ENCODE measurements at regions not wholly inside any gene's neighbourhood (a gene's known extent, or its start where the extent isn't known, plus 50 kb on each side); places are given as distances from the start of the nearest gene placed in this dataset.

DNA sequence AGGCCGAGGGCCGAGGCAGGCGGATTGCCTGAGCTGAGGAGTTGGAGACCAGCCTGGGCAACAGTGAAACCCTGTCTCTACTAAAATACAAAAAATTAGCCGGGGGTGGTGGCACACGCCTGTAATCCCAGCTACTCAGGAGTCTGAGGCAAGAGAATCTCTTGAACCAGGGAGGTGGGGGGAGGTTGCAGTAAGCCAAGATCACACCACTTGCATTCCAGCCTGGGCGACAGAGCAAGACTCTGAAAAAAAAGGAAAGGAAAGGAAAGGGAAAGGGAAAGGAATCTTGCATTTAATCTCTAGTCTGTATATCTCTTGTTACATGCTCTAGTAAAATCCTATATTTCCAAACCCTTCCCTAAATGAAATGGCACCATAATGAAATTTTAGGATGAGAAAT lies 328.3 kb upstream of the ADGRL2 start:
- no peak overlapping the region for H3K27ac ChIP-seq (replicated peaks)
- no peak for TF ChIP-seq GABPA (IDR thresholded peaks at IDR 0.05; ENCODE audit: low read depth)
- TF ChIP-seq, protein P1, sequence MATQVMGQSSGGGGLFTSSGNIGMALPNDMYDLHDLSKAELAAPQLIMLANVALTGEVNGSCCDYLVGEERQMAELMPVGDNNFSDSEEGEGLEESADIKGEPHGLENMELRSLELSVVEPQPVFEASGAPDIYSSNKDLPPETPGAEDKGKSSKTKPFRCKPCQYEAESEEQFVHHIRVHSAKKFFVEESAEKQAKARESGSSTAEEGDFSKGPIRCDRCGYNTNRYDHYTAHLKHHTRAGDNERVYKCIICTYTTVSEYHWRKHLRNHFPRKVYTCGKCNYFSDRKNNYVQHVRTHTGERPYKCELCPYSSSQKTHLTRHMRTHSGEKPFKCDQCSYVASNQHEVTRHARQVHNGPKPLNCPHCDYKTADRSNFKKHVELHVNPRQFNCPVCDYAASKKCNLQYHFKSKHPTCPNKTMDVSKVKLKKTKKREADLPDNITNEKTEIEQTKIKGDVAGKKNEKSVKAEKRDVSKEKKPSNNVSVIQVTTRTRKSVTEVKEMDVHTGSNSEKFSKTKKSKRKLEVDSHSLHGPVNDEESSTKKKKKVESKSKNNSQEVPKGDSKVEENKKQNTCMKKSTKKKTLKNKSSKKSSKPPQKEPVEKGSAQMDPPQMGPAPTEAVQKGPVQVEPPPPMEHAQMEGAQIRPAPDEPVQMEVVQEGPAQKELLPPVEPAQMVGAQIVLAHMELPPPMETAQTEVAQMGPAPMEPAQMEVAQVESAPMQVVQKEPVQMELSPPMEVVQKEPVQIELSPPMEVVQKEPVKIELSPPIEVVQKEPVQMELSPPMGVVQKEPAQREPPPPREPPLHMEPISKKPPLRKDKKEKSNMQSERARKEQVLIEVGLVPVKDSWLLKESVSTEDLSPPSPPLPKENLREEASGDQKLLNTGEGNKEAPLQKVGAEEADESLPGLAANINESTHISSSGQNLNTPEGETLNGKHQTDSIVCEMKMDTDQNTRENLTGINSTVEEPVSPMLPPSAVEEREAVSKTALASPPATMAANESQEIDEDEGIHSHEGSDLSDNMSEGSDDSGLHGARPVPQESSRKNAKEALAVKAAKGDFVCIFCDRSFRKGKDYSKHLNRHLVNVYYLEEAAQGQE (IDR thresholded peaks at IDR 0.05; ENCODE audit: insufficient replicate concordance, low read depth), result no peak
- H3K27me3 ChIP-seq (ENCODE audit: insufficient read depth, poor library complexity, severe bottlenecking), result no peaks in the 10 kb centered on the region
- DNase-seq (ENCODE audit: low read depth in 1 of 2, low spot score in 1 of 2), result no peak
- H3K4me3 ChIP-seq (replicated peaks; ENCODE audit: insufficient read depth, low read length), result no peak overlapping the region

DNA sequence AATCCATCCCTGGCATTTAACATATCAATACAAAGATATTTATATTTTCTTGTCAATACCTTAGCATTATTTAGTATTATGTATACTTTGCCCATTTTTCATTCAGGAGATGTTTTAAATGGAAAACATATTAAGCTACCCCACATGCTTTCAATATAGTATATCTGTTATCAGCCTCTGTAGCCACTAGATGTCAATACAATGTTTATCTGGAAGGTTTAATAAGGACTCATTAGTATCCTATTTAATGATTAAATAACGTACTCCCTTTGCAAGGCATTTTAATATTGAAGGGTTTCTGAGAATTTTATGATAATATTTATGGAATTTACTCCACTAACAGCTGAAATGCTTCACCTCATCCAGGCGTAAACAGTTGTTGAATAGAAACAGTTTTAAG lies 329.5 kb upstream of the ADGRL2 start:
- Histone ChIP-seq H3K27me3 (ENCODE audit: insufficient read depth, poor library complexity, severe bottlenecking) (no peaks in the 10 kb centered on the region), H3K27ac (replicated peaks) (no peak overlapping the region; the same call in 1 of the 2 replicates), H3K4me3 (replicated peaks; ENCODE audit: insufficient read depth, low read length) (no peak overlapping the region)
- DNase-seq (ENCODE audit: low read depth in 1 of 2, low spot score in 1 of 2), result no peak
- TF ChIP-seq, protein P1 (IDR thresholded peaks at IDR 0.05; ENCODE audit: insufficient replicate concordance, low read depth), result no peak
- TF ChIP-seq, protein P2, sequence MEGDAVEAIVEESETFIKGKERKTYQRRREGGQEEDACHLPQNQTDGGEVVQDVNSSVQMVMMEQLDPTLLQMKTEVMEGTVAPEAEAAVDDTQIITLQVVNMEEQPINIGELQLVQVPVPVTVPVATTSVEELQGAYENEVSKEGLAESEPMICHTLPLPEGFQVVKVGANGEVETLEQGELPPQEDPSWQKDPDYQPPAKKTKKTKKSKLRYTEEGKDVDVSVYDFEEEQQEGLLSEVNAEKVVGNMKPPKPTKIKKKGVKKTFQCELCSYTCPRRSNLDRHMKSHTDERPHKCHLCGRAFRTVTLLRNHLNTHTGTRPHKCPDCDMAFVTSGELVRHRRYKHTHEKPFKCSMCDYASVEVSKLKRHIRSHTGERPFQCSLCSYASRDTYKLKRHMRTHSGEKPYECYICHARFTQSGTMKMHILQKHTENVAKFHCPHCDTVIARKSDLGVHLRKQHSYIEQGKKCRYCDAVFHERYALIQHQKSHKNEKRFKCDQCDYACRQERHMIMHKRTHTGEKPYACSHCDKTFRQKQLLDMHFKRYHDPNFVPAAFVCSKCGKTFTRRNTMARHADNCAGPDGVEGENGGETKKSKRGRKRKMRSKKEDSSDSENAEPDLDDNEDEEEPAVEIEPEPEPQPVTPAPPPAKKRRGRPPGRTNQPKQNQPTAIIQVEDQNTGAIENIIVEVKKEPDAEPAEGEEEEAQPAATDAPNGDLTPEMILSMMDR (IDR thresholded peaks at IDR 0.05; ENCODE audit: insufficient read depth, low read length), result no peak
- TF ChIP-seq POLR2AphosphoS5 (IDR thresholded peaks at IDR 0.05; ENCODE audit: low read depth) (no peak), SPI1 (IDR thresholded peaks at IDR 0.05; ENCODE audit: borderline replicate concordance, low read depth) (no peak), GABPA (IDR thresholded peaks at IDR 0.05; ENCODE audit: low read depth) (no peak)

DNA sequence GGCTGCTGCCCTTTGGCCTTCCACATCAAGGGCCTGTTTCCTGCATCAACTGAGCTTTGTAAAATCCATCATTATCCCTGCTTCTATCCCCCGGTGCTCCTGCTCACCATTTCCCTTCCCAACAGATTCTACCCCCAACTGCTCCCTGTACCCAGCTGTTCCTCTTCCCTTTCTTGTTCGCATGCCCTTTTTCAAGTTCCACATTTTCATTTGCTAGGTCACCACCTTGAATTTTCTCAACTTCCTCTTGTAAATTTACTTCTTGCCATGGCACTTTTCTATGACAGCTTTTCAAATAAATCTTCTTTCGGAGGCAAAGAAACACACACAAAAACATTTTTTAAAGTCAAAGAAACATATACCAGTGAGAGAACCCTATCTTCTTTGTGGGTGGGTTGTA lies 330.5 kb upstream of the ADGRL2 start:
- Histone ChIP-seq H3K4me3 (replicated peaks; ENCODE audit: insufficient read depth, low read length) (no peak overlapping the region), H3K27ac (replicated peaks) (peak overlapping the region; percentile 58), H3K27me3 (ENCODE audit: insufficient read depth, poor library complexity, severe bottlenecking) (no peaks in the 10 kb centered on the region)
- TF ChIP-seq SPI1 (IDR thresholded peaks at IDR 0.05; ENCODE audit: borderline replicate concordance, low read depth), result peak; percentile 91
- TF ChIP-seq POLR2AphosphoS5 (IDR thresholded peaks at IDR 0.05; ENCODE audit: low read depth), result 0 out of 2 replicates have a peak, but pooled peaks have one; percentile 21
- TF ChIP-seq, protein P2 (IDR thresholded peaks at IDR 0.05; ENCODE audit: insufficient read depth, low read length), result no peak
- DNase-seq (ENCODE audit: low read depth in 1 of 2, low spot score in 1 of 2), result peak; percentile 12 to 67

DNA sequence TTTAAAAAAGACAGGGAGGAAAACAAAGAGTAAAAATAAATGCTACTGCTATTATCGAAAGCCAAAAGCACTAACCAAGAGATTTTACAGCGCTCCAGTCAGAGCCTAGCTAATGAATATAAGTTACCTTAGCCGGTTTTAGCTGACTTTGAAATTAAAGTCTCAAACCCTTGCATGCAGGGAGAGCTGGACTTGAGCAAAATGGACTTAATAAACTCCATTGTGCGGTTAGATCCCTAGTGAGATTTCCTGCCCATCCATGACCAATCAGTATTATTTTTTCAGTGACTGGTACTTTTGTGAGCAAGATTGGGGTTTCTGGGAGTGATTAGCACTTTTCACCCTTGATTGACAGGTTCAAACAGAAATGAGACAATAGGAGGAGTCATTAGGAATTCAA lies 333.4 kb upstream of the ADGRL2 start:
- Histone ChIP-seq H3K27ac (replicated peaks) (no peak overlapping the region), H3K4me3 (replicated peaks; ENCODE audit: insufficient read depth, low read length) (no peak overlapping the region), H3K27me3 (ENCODE audit: insufficient read depth, poor library complexity, severe bottlenecking) (no peaks in the 10 kb centered on the region)
- DNase-seq (ENCODE audit: low read depth in 1 of 2, low spot score in 1 of 2), result no peak
- TF ChIP-seq GABPA (IDR thresholded peaks at IDR 0.05; ENCODE audit: low read depth) (no peak), POLR2AphosphoS5 (IDR thresholded peaks at IDR 0.05; ENCODE audit: low read depth) (no peak), SPI1 (IDR thresholded peaks at IDR 0.05; ENCODE audit: borderline replicate concordance, low read depth) (no peak)
- TF ChIP-seq, protein P1 (IDR thresholded peaks at IDR 0.05; ENCODE audit: insufficient replicate concordance, low read depth), result no peak
- TF ChIP-seq, protein P2 (IDR thresholded peaks at IDR 0.05; ENCODE audit: insufficient read depth, low read length), result no peak
